ENCODE measurements at regions not wholly inside any gene's neighbourhood (a gene's known extent, or its start where the extent isn't known, plus 50 kb on each side); places are given as distances from the start of the nearest gene placed in this dataset.

GRCh38 chr10:4086131-4086898 is 301.3 kb upstream of the KLF6 start:
- H3K4me1 ChIP-seq, result no peaks in the 10 kb centered on the region
- no peak overlapping the region for H3K27ac ChIP-seq
- H3K36me3 ChIP-seq, result no peaks in the 10 kb centered on the region
- ATAC-seq, result no peak
- no peak overlapping the region for H3K4me3 ChIP-seq
- WGBS, 2 donors, result 35 to 54% methylated on average over 14 of the region's 14 CpGs
- no peak for DNase-seq
- no peaks in the 10 kb centered on the region for H3K27me3 ChIP-seq
- no peak for FAIRE-seq
- no peaks in the 10 kb centered on the region for H3K9me3 ChIP-seq
- intact Hi-C loops (cut with DNase I), result no loop called here
- TF ChIP-seq, protein P1, sequence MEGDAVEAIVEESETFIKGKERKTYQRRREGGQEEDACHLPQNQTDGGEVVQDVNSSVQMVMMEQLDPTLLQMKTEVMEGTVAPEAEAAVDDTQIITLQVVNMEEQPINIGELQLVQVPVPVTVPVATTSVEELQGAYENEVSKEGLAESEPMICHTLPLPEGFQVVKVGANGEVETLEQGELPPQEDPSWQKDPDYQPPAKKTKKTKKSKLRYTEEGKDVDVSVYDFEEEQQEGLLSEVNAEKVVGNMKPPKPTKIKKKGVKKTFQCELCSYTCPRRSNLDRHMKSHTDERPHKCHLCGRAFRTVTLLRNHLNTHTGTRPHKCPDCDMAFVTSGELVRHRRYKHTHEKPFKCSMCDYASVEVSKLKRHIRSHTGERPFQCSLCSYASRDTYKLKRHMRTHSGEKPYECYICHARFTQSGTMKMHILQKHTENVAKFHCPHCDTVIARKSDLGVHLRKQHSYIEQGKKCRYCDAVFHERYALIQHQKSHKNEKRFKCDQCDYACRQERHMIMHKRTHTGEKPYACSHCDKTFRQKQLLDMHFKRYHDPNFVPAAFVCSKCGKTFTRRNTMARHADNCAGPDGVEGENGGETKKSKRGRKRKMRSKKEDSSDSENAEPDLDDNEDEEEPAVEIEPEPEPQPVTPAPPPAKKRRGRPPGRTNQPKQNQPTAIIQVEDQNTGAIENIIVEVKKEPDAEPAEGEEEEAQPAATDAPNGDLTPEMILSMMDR (IDR thresholded peaks at IDR 0.05), result no peak

DNA sequence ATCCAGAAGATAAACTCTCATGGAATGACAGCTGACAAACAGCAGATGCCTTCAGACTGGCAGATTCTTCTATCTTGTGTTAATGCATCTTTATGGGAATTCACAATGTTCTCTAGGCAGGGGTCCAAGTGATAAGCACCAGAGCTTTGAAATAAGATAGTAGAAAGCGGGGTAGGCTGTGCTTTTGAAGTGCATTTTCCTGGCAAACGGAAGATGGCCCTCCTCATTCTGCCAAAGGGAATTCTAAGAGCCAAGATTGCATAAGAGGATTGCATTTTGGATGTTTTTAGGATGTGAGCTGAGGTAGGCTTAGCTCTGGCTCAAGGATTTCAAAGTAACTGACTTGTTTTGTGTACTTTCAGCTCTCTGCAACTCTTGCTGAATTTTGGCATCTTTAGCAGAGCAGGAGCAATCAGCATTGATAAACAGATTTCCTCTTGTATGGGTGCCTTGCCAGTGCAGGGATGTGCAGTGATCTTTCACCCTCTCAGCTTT is 298.5 kb upstream of the KLF6 start:
- H3K27me3 ChIP-seq, result no peaks in the 10 kb centered on the region
- intact Hi-C loops (cut with DNase I), result no loop called here
- no peaks in the 10 kb centered on the region for H3K4me1 ChIP-seq
- no peaks in the 10 kb centered on the region for H3K9me3 ChIP-seq
- ATAC-seq (peak in 1 of 4 donors; percentile 26), FAIRE-seq (no peak), DNase-seq (no peak)
- no peak overlapping the region for H3K27ac ChIP-seq
- TF ChIP-seq, protein P1 (IDR thresholded peaks at IDR 0.05), result no peak
- no peaks in the 10 kb centered on the region for H3K36me3 ChIP-seq
- H3K4me3 ChIP-seq, result no peak overlapping the region
- WGBS, 2 donors, result 38 to 43% methylated on average over 2 of the region's 2 CpGs

DNA sequence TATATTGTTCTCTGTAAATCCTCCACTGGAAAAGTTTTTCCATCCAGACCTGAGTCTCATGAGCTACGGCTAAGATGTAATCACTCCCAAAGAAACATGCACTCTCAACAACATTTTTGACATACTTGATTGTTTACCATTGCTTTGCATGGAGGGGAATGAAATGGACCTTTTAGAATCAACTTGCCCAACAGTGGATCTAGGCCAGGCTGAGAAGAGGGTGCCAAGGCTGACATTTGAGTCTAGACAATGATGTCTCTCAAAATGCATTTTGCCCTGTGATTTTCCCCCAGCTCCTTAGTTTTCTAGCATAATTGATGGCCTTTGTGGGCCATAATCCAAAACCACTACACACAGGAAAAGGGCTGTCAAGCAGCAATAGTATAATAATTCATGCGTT is 297.9 kb upstream of the KLF6 start:
- ATAC-seq (no peak), FAIRE-seq (no peak), DNase-seq (no peak)
- H3K4me1 ChIP-seq, result no peaks in the 10 kb centered on the region
- H3K27ac ChIP-seq, result no peak overlapping the region
- TF ChIP-seq, protein P1 (IDR thresholded peaks at IDR 0.05), result no peak
- H3K36me3 ChIP-seq, result no peaks in the 10 kb centered on the region
- no peak overlapping the region for H3K4me3 ChIP-seq
- no peaks in the 10 kb centered on the region for H3K9me3 ChIP-seq
- intact Hi-C loops (cut with DNase I), result no loop called here
- H3K27me3 ChIP-seq, result no peaks in the 10 kb centered on the region
- 84% methylated on average over 2 of the region's 2 CpGs for WGBS, 2 donors

DNA sequence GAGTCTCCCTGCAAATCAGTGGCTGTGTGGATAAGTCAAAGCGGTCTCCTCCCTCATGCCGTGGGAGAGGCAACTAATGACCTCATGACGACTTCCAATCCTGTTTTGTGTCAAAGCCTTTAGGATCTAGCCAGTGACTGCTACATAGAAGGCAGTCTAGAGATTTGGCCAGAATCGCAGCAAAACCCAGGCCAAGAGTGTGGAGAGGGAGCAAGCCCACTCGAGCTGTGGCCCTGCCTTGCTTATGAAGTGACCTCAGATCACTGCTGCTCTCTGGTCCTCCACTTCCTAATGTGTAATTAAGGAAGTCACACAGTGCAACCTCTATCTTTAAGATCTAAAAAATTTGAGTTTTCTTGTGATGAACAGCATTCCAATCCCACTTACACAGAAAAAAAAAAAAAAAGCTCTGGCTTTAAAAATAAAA is 296.7 kb upstream of the KLF6 start:
- Histone ChIP-seq H3K27ac (no peak overlapping the region), H3K36me3 (no peaks in the 10 kb centered on the region), H3K27me3 (no peaks in the 10 kb centered on the region), H3K4me1 (no peaks in the 10 kb centered on the region), H3K9me3 (no peaks in the 10 kb centered on the region), H3K4me3 (no peak overlapping the region)
- TF ChIP-seq, protein P1 (IDR thresholded peaks at IDR 0.05), result no peak
- ATAC-seq, result peak in 3 of 4 donors; percentile 28 to 61 (median 43)
- no peak for FAIRE-seq
- DNase-seq, result peak in 1 of 6 donors; percentile 9
- 60 to 68% methylated on average over 5 of the region's 5 CpGs for WGBS, 2 donors
- intact Hi-C loops (cut with DNase I), result no loop called here

DNA sequence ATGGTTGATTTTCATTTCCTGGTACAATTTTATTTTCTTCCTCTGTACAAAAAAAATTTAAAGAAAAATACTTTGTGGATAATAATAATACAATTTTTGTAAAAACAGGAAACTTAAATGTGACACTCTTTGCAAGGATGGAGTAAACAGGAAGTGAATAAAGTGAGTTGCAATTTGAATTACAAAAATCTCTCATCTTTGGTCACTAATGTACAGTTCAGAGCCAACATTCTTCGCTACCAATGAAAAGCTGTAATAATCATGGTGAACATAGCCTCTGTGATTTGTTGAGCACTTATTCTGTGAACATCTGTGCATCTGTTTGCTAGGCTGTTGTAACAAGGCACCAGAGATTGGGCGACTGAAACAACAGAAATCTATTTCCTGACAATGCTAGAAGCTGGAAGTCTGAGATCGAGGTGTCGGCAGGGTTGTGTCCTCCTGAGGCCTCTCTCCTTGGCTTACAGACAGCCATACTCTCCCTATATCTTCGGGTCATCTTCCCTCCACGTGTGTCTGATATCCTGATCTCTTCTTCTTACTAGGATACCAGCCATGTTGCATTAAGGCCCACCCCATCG is 295.3 kb upstream of the KLF6 start:
- DNase-seq (no peak), ATAC-seq (no peak), FAIRE-seq (no peak)
- no peaks in the 10 kb centered on the region for H3K9me3 ChIP-seq
- intact Hi-C loops (cut with DNase I), result no loop called here
- H3K4me1 ChIP-seq, result no peaks in the 10 kb centered on the region
- TF ChIP-seq, protein P1 (IDR thresholded peaks at IDR 0.05), result no peak
- H3K27ac ChIP-seq, result no peak overlapping the region
- H3K36me3 ChIP-seq, result no peaks in the 10 kb centered on the region
- no peak overlapping the region for H3K4me3 ChIP-seq
- 68% methylated on average over 7 of the region's 7 CpGs for WGBS, 2 donors
- no peaks in the 10 kb centered on the region for H3K27me3 ChIP-seq

All from pancreas (tissue), 10 donors.